SH-SY5Y (cell line): ENCODE measurements at regions not wholly inside any gene's neighbourhood (a gene's known extent, or its start where the extent isn't known, plus 50 kb on each side); places are given as distances from the start of the nearest gene placed in this dataset.

Experiments
- GATA2 ChIP-seq: IDR thresholded peaks from 2 replicates; pipeline ENCODE4 v1.6.1; 2011; ENCODE audit warnings: mild to moderate bottlenecking, low read depth, low read length
- GATA3 ChIP-seq: IDR thresholded peaks from 2 replicates; pipeline ENCODE4 v1.6.1; 2011; ENCODE audit warnings: low read depth, mild to moderate bottlenecking, low read length, moderate library complexity

- no peak for TF ChIP-seq GATA3
- no peak for TF ChIP-seq GATA2
Measured at GRCh38 chr10:43852644-43853214, 204.0 kb upstream of the ZNF32 start.

- no peak for TF ChIP-seq GATA3
- no peak for TF ChIP-seq GATA2
Measured at GRCh38 chr10:43852149-43852548, 203.5 kb upstream of the ZNF32 start.

- no peak for TF ChIP-seq GATA3
- no peak for TF ChIP-seq GATA2
Measured at GRCh38 chr10:43851030-43851429, 202.3 kb upstream of the ZNF32 start.

GRCh38 chr10:43849551-43849950, 200.9 kb upstream of the ZNF32 start:
- TF ChIP-seq GATA2 = no peak
- TF ChIP-seq GATA3 = no peak

- TF ChIP-seq GATA2 (no peak), GATA3 (no peak)
Measured at GRCh38 chr10:43846968-43847367, 198.3 kb upstream of the ZNF32 start.

GRCh38 chr10:43846187-43846680, 197.6 kb upstream of the ZNF32 start:
- TF ChIP-seq GATA2 = no peak

- TF ChIP-seq GATA2 (no peak), GATA3 (no peak)
Measured at GRCh38 chr10:43845121-43845520, 196.4 kb upstream of the ZNF32 start.

GRCh38 chr10:43844221-43844620, 195.5 kb upstream of the ZNF32 start:
- TF ChIP-seq GATA2 (no peak), GATA3 (no peak)

- TF ChIP-seq GATA3 (no peak), GATA2 (no peak)
Measured at GRCh38 chr10:43843321-43844101, 194.8 kb upstream of the ZNF32 start.

GRCh38 chr10:43842496-43842895, 193.8 kb upstream of the ZNF32 start:
- no peak for TF ChIP-seq GATA2
- TF ChIP-seq GATA3 = no peak

GRCh38 chr10:43842072-43842471, 193.4 kb upstream of the ZNF32 start:
- TF ChIP-seq GATA2 (no peak), GATA3 (no peak)

GRCh38 chr10:43839973-43840372, 191.3 kb upstream of the ZNF32 start:
- TF ChIP-seq GATA2 = no peak
- TF ChIP-seq GATA3 = no peak

GRCh38 chr10:43827853-43828252, 179.2 kb upstream of the ZNF32 start:
- TF ChIP-seq GATA3 = no peak
- no peak for TF ChIP-seq GATA2

GRCh38 chr10:43825984-43826383, 177.3 kb upstream of the ZNF32 start:
- TF ChIP-seq GATA2 (no peak), GATA3 (no peak)

- no peak for TF ChIP-seq GATA2
- no peak for TF ChIP-seq GATA3
Measured at GRCh38 chr10:43825421-43825820, 176.7 kb upstream of the ZNF32 start.
